GM12878 (cell line): ENCODE measurements at regions not wholly inside any gene's neighbourhood (a gene's known extent, or its start where the extent isn't known, plus 50 kb on each side); places are given as distances from the start of the nearest gene placed in this dataset.

Experiments
- ATAC-seq: fragments of 200-7000 bp; cut with Tn5 transposase; 3 replicates; pipeline ENCODE4 v1.9.1; 2020; ENCODE audit warnings: mild to moderate bottlenecking, moderate library complexity
- BruUV-seq: library from RNA; stranded (reverse); fragments of 400-500 nt; replicated peaks from 2 replicates; lab custom pipeline; 2021; lab: Mats Ljungman, UMichigan
- CTCF ChIA-PET: fragments of 300-600 bp; sonication (Branson Sonifier 250); formaldehyde crosslinking; extraction: SDS; loops from one replicate; lab custom pipeline; 2021; ENCODE audit warnings: inconsistent platforms; lab: Yijun Ruan, JAX
- POLR2A ChIA-PET: fragments of 350-600 bp; formaldehyde crosslinking; extraction: SDS; loops from one replicate; lab custom pipeline; 2021; ENCODE audit warnings: inconsistent platforms; lab: Charles Lee
- RAD21 ChIA-PET: fragments of 300-600 bp; sonication (Branson Sonifier 250); formaldehyde crosslinking; loops from one replicate; lab custom pipeline; 2023; ENCODE audit warnings: antibody characterized with exemption; ENCODE audit not compliant: unreplicated experiment; lab: Charles Lee
- SMC1A ChIA-PET: fragments of 300-600 bp; sonication (Branson Sonifier 250); formaldehyde crosslinking; loops from one replicate; lab custom pipeline; 2023; ENCODE audit not compliant: unreplicated experiment, uncharacterized antibody; lab: Charles Lee
- DNase-seq: peaks from one replicate; pipeline ENCODE4 v3.0.0-alpha.2; 2011; ENCODE audit warnings: low read depth, low spot score
- FAIRE-seq: peaks from 3 replicates; lab custom pipeline; 2011; peaks lifted over from hg19 to GRCh38; lab: Jason Lieb, UNC
- H2AFZ ChIP-seq: 2 replicates; pipeline ENCODE4 v1.6.0; 2011; ENCODE audit warnings: low read depth, low read length, control low read depth; ENCODE audit not compliant: control insufficient read depth
- H3K27ac ChIP-seq: 2 replicates; pipeline ENCODE4 v1.5.1; 2011; ENCODE audit warnings: control low read depth; ENCODE audit not compliant: control insufficient read depth, insufficient read depth
- H3K27me3 ChIP-seq, 2 experiments: replicated peaks in 1 of 2; 2 replicates each; pipeline versions ENCODE4 v1.6.0 to v1.6.1; 2011; ENCODE audit warnings: low read length in 1 of 2; ENCODE audit not compliant: control insufficient read depth in 2 of 2, insufficient read depth in 2 of 2
- H3K36me3 ChIP-seq, 2 experiments: 2 replicates each; pipeline ENCODE4 v1.5.1; 2011; ENCODE audit warnings: low read length in 1 of 2; ENCODE audit not compliant: control insufficient read depth in 2 of 2, insufficient read depth in 2 of 2
- H3K4me1 ChIP-seq: 2 replicates; pipeline ENCODE4 v1.6.1; 2011; ENCODE audit warnings: mild to moderate bottlenecking, low read length, moderate library complexity, mixed read lengths; ENCODE audit not compliant: control insufficient read depth, insufficient read depth
- H3K4me2 ChIP-seq: 2 replicates; pipeline ENCODE4 v1.6.0; 2011; ENCODE audit warnings: control low read depth; ENCODE audit not compliant: control insufficient read depth, insufficient read depth
- H3K4me3 ChIP-seq: fragments of 200-600 bp; sonication (generic); 2 replicates; pipeline ENCODE4 v1.5.1; 2016
- H3K79me2 ChIP-seq: 2 replicates; pipeline ENCODE4 v1.6.0; 2011; ENCODE audit warnings: low read length; ENCODE audit not compliant: control insufficient read depth, insufficient read depth
- H3K9ac ChIP-seq: 2 replicates; pipeline ENCODE4 v1.8.0; 2011; ENCODE audit warnings: low read length, control low read depth, mixed read lengths; ENCODE audit not compliant: control insufficient read depth, insufficient read depth
- H3K9me3 ChIP-seq: replicated peaks from 3 replicates; pipeline ENCODE4 v1.5.1; 2011; ENCODE audit warnings: mild to moderate bottlenecking, low read length; ENCODE audit not compliant: control insufficient read depth, insufficient read depth
- H4K20me1 ChIP-seq: 2 replicates; pipeline ENCODE4 v1.6.0; 2011; ENCODE audit not compliant: control insufficient read depth, insufficient read depth
- ASH2L ChIP-seq: fragments of 300-600, 200-600 bp; sonication (generic); IDR thresholded peaks from 2 replicates; pipeline ENCODE4 v1.6.1; 2017; ENCODE audit warnings: low read depth, mild to moderate bottlenecking, borderline replicate concordance
- CHD1 ChIP-seq: IDR thresholded peaks from 2 replicates; pipeline ENCODE4 v1.6.1; 2012; ENCODE audit warnings: low read depth, low read length, improper control_type of control experiment
- ELK1 ChIP-seq: IDR thresholded peaks from 2 replicates; pipeline ENCODE4 v1.6.1; 2012; ENCODE audit warnings: low read depth, low read length, improper control_type of control experiment
- FOXK2 ChIP-seq: fragments of 450-650 bp; IDR thresholded peaks from 2 replicates; pipeline ENCODE4 v1.6.1; 2017; ENCODE audit warnings: mild to moderate bottlenecking, moderate library complexity
- IKZF1 ChIP-seq: fragments of 450-650 bp; conservative IDR thresholded peaks from 2 replicates; pipeline ENCODE4 v1.6.1; 2017; ENCODE audit warnings: antibody characterized with exemption, mild to moderate bottlenecking
- IRF5 ChIP-seq: fragments of 450-650 bp; IDR thresholded peaks from 2 replicates; pipeline ENCODE4 v1.6.1; 2017; ENCODE audit warnings: borderline replicate concordance
- JUND ChIP-seq: IDR thresholded peaks from 2 replicates; pipeline ENCODE4 v1.6.1; 2012; ENCODE audit warnings: low read depth, mild to moderate bottlenecking, low read length, improper control_type of control experiment, moderate library complexity
- NBN ChIP-seq: fragments of 450-650 bp; IDR thresholded peaks from 2 replicates; pipeline ENCODE4 v1.6.1; 2016
- NR2F1 ChIP-seq: fragments of 450-650 bp; conservative IDR thresholded peaks from 2 replicates; pipeline ENCODE4 v1.6.1; 2017; ENCODE audit warnings: mild to moderate bottlenecking
- POLR2AphosphoS2 ChIP-seq: IDR thresholded peaks from 2 replicates; pipeline ENCODE4 v1.6.1; 2011; ENCODE audit warnings: low read depth, mild to moderate bottlenecking, low read length, improper control_type of control experiment, moderate library complexity
- PRDM15 ChIP-seq: fragments of 450-650 bp; formaldehyde crosslinking; IDR thresholded peaks from 2 replicates; pipeline ENCODE4 v1.4.0; 2020; ENCODE audit warnings: mild to moderate bottlenecking, moderate library complexity
- RAD51 ChIP-seq: fragments of 450-650 bp; IDR thresholded peaks from 2 replicates; pipeline ENCODE4 v1.6.1; 2016; ENCODE audit warnings: moderate library complexity, mild to moderate bottlenecking, inconsistent platforms
- YBX1 ChIP-seq: fragments of 450-650 bp; IDR thresholded peaks from 2 replicates; pipeline ENCODE4 v1.6.1; 2016; ENCODE audit warnings: antibody characterized with exemption
- ZNF384 ChIP-seq: IDR thresholded peaks from 2 replicates; pipeline ENCODE4 v1.6.1; 2012; ENCODE audit warnings: low read depth, mild to moderate bottlenecking, low read length, improper control_type of control experiment, borderline replicate concordance
- WGBS: methylation state at CpG from one replicate; pipeline ENCODE4 v1.1.6; 2016; ENCODE audit warnings: low lambda C conversion rate; ENCODE audit not compliant: insufficient replicate concordance, insufficient coverage; ENCODE audit errors: missing lambda C conversion rate; 5-methylcytosine and 5-hydroxymethylcytosine counted together
- in situ Hi-C: fragments of 300-500 bp; cut with MboI; formaldehyde crosslinking; loops from 9 replicates; pipeline ENCODE4 v1.14.3; 2018; ENCODE audit warnings: mixed read lengths
- intact Hi-C: fragments of 100-400 bp; cut with micrococcal nuclease; formaldehyde crosslinking; loops from one replicate; pipeline ENCODE4 v1.14.2; 2022; ENCODE audit not compliant: unreplicated experiment

GRCh38 chr11:29669310-29669709 is 347.5 kb downstream of the KCNA4 start:
- Histone ChIP-seq H3K27me3 (no peaks in the 10 kb centered on the region), H3K79me2 (no peaks in the 10 kb centered on the region), H3K9me3 (no peaks in the 10 kb centered on the region), H3K4me2 (no peak overlapping the region), H4K20me1 (no peaks in the 10 kb centered on the region), H3K27ac (no peak overlapping the region), H3K9ac (no peak overlapping the region), H3K4me3 (no peak overlapping the region), H3K36me3 (no peaks in the 10 kb centered on the region), H2AFZ (no peak overlapping the region), H3K4me1 (no peaks in the 10 kb centered on the region)
- intact Hi-C loops (no loop called here), in situ Hi-C loops (no loop called here)
- 41% methylated on average over 5 of the region's 5 CpGs for WGBS
- ATAC-seq (no peak), FAIRE-seq (no peak), DNase-seq (no peak)
- RAD21 ChIA-PET, result no interaction called here
- no TSS peak for BruUV-seq
- TF ChIP-seq NR2F1 (no peak), ELK1 (no peak), RAD51 (no peak), POLR2AphosphoS2 (no peak), ZNF384 (no peak), IKZF1 (no peak), CHD1 (no peak), YBX1 (no peak), ASH2L (no peak), JUND (no peak), IRF5 (no peak), FOXK2 (no peak), PRDM15 (no peak), NBN (no peak)
- CTCF ChIA-PET, result no interaction called here
- SMC1A ChIA-PET, result no interaction called here
- POLR2A ChIA-PET, result no interaction called here
